GM23338 (cell line): ENCODE measurements at regions not wholly inside any gene's neighbourhood (a gene's known extent, or its start where the extent isn't known, plus 50 kb on each side); places are given as distances from the start of the nearest gene placed in this dataset.

ENCODE experiments used
- ATAC-seq: fragments of 200-7000 bp; cut with Tn5 transposase; 3 replicates; pipeline ENCODE4 v1.9.1; 2020
- DNase-seq: peaks from one replicate; pipeline ENCODE4 v3.0.0-alpha.2; 2015; ENCODE audit warnings: low spot score
- H2AFZ ChIP-seq: fragments of 200-600 bp; sonication (generic); 2 replicates; pipeline ENCODE4 v1.8.0; 2016; ENCODE audit warnings: antibody characterized with exemption, mild to moderate bottlenecking, moderate library complexity
- H3F3A ChIP-seq: fragments of 200-600 bp; sonication (generic); replicated peaks from 2 replicates; pipeline ENCODE4 v1.8.0; 2017; ENCODE audit warnings: antibody characterized with exemption, mixed run types, low read depth
- H3K27ac ChIP-seq: fragments of 200-600 bp; sonication (generic); 2 replicates; pipeline ENCODE4 v1.6.1; 2016; ENCODE audit warnings: low read depth
- H3K27me3 ChIP-seq: fragments of 200-600 bp; sonication (generic); 2 replicates; pipeline ENCODE4 v1.8.0; 2016; ENCODE audit warnings: mild to moderate bottlenecking, mixed run types, moderate library complexity; ENCODE audit not compliant: insufficient read depth
- H3K36me3 ChIP-seq: fragments of 200-600 bp; sonication (generic); 2 replicates; pipeline ENCODE4 v1.8.0; 2016; ENCODE audit warnings: mild to moderate bottlenecking; ENCODE audit not compliant: insufficient read depth
- H3K4me1 ChIP-seq: fragments of 200-600 bp; sonication (generic); 2 replicates; pipeline ENCODE4 v1.8.0; 2016; ENCODE audit warnings: mild to moderate bottlenecking, moderate library complexity; ENCODE audit not compliant: insufficient read depth
- H3K4me2 ChIP-seq: fragments of 200-600 bp; sonication (generic); 2 replicates; pipeline ENCODE4 v1.7.1; 2017; ENCODE audit warnings: mixed run types
- H3K4me3 ChIP-seq: fragments of 200-600 bp; sonication (generic); 2 replicates; pipeline ENCODE4 v1.6.1; 2016; ENCODE audit warnings: mixed run types
- H3K79me2 ChIP-seq: fragments of 200-600 bp; sonication (generic); replicated peaks from 2 replicates; pipeline ENCODE4 v1.8.0; 2017; ENCODE audit warnings: mild to moderate bottlenecking; ENCODE audit not compliant: insufficient read depth
- H3K9me2 ChIP-seq: fragments of 200-600 bp; sonication (generic); 2 replicates; pipeline ENCODE4 v1.8.0; 2017; ENCODE audit not compliant: insufficient read depth
- H4K20me1 ChIP-seq: fragments of 200-600 bp; sonication (generic); replicated peaks from 2 replicates; pipeline ENCODE4 v1.8.0; 2017; ENCODE audit warnings: mild to moderate bottlenecking; ENCODE audit not compliant: insufficient read depth
- H3K27ac Mint-ChIP-seq: 2 replicates; pipeline ENCODE4 v1.8.0; 2020; ENCODE audit warnings: inconsistent platforms, mild to moderate bottlenecking, moderate library complexity, mixed read lengths
- H3K27me3 Mint-ChIP-seq: 3 replicates; pipeline ENCODE4 v1.8.0; 2022; ENCODE audit warnings: low read depth, mild to moderate bottlenecking, moderate library complexity, mixed read lengths, inconsistent platforms; ENCODE audit not compliant: insufficient read depth, poor library complexity
- H3K36me3 Mint-ChIP-seq: 3 replicates; pipeline ENCODE4 v1.8.0; 2021; ENCODE audit warnings: low read depth, mild to moderate bottlenecking, inconsistent platforms, moderate library complexity, mixed read lengths
- H3K4me1 Mint-ChIP-seq: 3 replicates; pipeline ENCODE4 v1.8.0; 2020; ENCODE audit warnings: mild to moderate bottlenecking, inconsistent platforms, mixed read lengths
- H3K4me3 Mint-ChIP-seq: 3 replicates; pipeline ENCODE4 v1.8.0; 2021; ENCODE audit warnings: moderate library complexity, mild to moderate bottlenecking, inconsistent platforms, mixed read lengths
- H3K9me3 Mint-ChIP-seq: 3 replicates; pipeline ENCODE4 v1.8.0; 2020; ENCODE audit warnings: moderate library complexity, mild to moderate bottlenecking, inconsistent platforms, mixed read lengths
- CREB1 ChIP-seq: fragments of 250-450 bp; sonication (Bioruptor Pico); IDR thresholded peaks from 2 replicates; pipeline ENCODE4 v1.5.0; 2020; ENCODE audit warnings: low read depth, mild to moderate bottlenecking, moderate library complexity
- CTCF ChIP-seq, 2 experiments: fragments of 200-600 bp in 1 of 2; sonication (generic) in 1 of 2; conservative IDR thresholded peaks; 2 replicates each; pipeline versions ENCODE4 v1.5.1 to v1.6.1; 2016 to 2017; ENCODE audit warnings: antibody characterized with exemption in 2 of 2, low read depth in 2 of 2, mild to moderate bottlenecking in 2 of 2, moderate library complexity in 1 of 2
- EZH2phosphoT487 ChIP-seq: fragments of 200-600 bp; sonication (generic); IDR thresholded peaks from one replicate; pipeline ENCODE4 v1.8.1; 2018; ENCODE audit warnings: antibody characterized with exemption; ENCODE audit not compliant: unreplicated experiment
- JUNB ChIP-seq: IDR thresholded peaks from one replicate; pipeline ENCODE4 v1.6.1; 2016; ENCODE audit warnings: antibody characterized with exemption; ENCODE audit not compliant: unreplicated experiment
- NANOG ChIP-seq: IDR thresholded peaks from 2 replicates; pipeline ENCODE4 v1.6.1; 2016; ENCODE audit warnings: antibody characterized with exemption, borderline replicate concordance
- POLR2AphosphoS5 ChIP-seq: IDR thresholded peaks from 2 replicates; pipeline ENCODE4 v1.6.1; 2016; ENCODE audit warnings: antibody characterized with exemption, low read depth
- STAT1 ChIP-seq: IDR thresholded peaks from one replicate; pipeline ENCODE4 v1.6.1; 2016; ENCODE audit warnings: antibody characterized with exemption; ENCODE audit not compliant: unreplicated experiment
- ZNF114 ChIP-seq: fragments of 250-450 bp; sonication (Bioruptor Pico); IDR thresholded peaks from 2 replicates; pipeline ENCODE4 v1.5.0; 2020; ENCODE audit warnings: mild to moderate bottlenecking, moderate library complexity
- ZNF331 ChIP-seq: fragments of 250-450 bp; sonication (Bioruptor Pico); IDR thresholded peaks from 2 replicates; pipeline ENCODE4 v1.5.0; 2020; ENCODE audit warnings: low read depth, mild to moderate bottlenecking, moderate library complexity
- ZNF462 ChIP-seq: fragments of 250-450 bp; sonication (Bioruptor Pico); IDR thresholded peaks from 2 replicates; pipeline ENCODE4 v1.5.0; 2020; ENCODE audit warnings: mild to moderate bottlenecking, moderate library complexity
- TF ChIP-seq, protein P1 (sequence below): IDR thresholded peaks from one replicate; pipeline ENCODE4 v1.6.1; 2018; ENCODE audit warnings: antibody characterized with exemption; ENCODE audit not compliant: unreplicated experiment
- TF ChIP-seq, protein P2 (sequence below): IDR thresholded peaks from 2 replicates; pipeline ENCODE4 v1.6.1; 2016; ENCODE audit warnings: antibody characterized with exemption

DNA sequence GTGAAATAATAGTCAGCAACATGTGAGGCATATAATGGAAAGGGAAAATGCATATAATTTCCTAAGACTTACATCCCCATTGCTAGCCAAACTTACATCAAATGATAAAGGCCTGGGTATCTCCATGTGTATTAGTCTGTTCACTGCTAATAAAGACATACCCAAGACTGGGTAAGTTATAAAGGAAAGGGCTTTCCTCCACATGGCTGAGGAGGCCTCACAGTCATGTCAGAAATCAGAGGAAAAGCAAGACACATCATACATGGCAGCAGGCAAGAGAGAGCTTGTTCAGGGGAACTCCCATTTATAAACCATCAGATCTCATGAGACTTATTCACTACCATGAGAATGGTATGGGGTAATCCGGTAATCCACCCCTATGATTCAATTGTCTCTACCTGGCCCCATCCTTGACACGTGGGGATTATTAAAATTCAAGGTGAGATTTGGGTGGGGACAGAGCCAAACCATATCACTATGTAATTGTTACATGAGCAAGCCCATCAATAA, 161.5 kb upstream of the SAMSN1 start:
- H4K20me1 ChIP-seq, result no peaks in the 10 kb centered on the region
- H3F3A ChIP-seq, result no peaks in the 10 kb centered on the region
- no peaks in the 10 kb centered on the region; the same call in 2 of the 3 replicates for H3K9me3 Mint-ChIP-seq
- no peaks in the 10 kb centered on the region for H3K9me2 ChIP-seq
- no peaks in the 10 kb centered on the region for H3K4me1 Mint-ChIP-seq
- H3K27ac ChIP-seq, result no peak overlapping the region
- no peaks in the 10 kb centered on the region for H3K27me3 ChIP-seq
- H3K36me3 ChIP-seq, result no peaks in the 10 kb centered on the region
- no peak overlapping the region for H3K27ac Mint-ChIP-seq
- H3K4me3 ChIP-seq, result no peak overlapping the region
- ATAC-seq (no peak), DNase-seq (no peak)
- no peaks in the 10 kb centered on the region for H3K36me3 Mint-ChIP-seq
- no peak overlapping the region for H3K4me3 Mint-ChIP-seq
- H3K4me1 ChIP-seq, result no peaks in the 10 kb centered on the region
- H3K79me2 ChIP-seq, result no peaks in the 10 kb centered on the region
- no peak overlapping the region for H2AFZ ChIP-seq
- H3K4me2 ChIP-seq, result no peak overlapping the region
- no peaks in the 10 kb centered on the region for H3K27me3 Mint-ChIP-seq
- no peak for TF ChIP-seq ZNF114 (CRISPR knock-in tag)
- TF ChIP-seq NANOG, result no peak
- no peak for TF ChIP-seq CTCF (conservative IDR thresholded peaks at IDR 0.05; ENCODE audit: low read depth in 2 of 2)
- no peak for TF ChIP-seq ZNF331
- no peak for TF ChIP-seq STAT1
- TF ChIP-seq ZNF462, result no peak
- no peak for TF ChIP-seq CREB1
- TF ChIP-seq JUNB, result no peak
- TF ChIP-seq, protein P1, sequence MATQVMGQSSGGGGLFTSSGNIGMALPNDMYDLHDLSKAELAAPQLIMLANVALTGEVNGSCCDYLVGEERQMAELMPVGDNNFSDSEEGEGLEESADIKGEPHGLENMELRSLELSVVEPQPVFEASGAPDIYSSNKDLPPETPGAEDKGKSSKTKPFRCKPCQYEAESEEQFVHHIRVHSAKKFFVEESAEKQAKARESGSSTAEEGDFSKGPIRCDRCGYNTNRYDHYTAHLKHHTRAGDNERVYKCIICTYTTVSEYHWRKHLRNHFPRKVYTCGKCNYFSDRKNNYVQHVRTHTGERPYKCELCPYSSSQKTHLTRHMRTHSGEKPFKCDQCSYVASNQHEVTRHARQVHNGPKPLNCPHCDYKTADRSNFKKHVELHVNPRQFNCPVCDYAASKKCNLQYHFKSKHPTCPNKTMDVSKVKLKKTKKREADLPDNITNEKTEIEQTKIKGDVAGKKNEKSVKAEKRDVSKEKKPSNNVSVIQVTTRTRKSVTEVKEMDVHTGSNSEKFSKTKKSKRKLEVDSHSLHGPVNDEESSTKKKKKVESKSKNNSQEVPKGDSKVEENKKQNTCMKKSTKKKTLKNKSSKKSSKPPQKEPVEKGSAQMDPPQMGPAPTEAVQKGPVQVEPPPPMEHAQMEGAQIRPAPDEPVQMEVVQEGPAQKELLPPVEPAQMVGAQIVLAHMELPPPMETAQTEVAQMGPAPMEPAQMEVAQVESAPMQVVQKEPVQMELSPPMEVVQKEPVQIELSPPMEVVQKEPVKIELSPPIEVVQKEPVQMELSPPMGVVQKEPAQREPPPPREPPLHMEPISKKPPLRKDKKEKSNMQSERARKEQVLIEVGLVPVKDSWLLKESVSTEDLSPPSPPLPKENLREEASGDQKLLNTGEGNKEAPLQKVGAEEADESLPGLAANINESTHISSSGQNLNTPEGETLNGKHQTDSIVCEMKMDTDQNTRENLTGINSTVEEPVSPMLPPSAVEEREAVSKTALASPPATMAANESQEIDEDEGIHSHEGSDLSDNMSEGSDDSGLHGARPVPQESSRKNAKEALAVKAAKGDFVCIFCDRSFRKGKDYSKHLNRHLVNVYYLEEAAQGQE, result no peak
- TF ChIP-seq POLR2AphosphoS5, result no peak
- no peak for TF ChIP-seq EZH2phosphoT487
- TF ChIP-seq, protein P2, sequence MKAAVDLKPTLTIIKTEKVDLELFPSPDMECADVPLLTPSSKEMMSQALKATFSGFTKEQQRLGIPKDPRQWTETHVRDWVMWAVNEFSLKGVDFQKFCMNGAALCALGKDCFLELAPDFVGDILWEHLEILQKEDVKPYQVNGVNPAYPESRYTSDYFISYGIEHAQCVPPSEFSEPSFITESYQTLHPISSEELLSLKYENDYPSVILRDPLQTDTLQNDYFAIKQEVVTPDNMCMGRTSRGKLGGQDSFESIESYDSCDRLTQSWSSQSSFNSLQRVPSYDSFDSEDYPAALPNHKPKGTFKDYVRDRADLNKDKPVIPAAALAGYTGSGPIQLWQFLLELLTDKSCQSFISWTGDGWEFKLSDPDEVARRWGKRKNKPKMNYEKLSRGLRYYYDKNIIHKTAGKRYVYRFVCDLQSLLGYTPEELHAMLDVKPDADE, result no peak
